HEK293 (cell line): ENCODE measurements at regions not wholly inside any gene's neighbourhood (a gene's known extent, or its start where the extent isn't known, plus 50 kb on each side); places are given as distances from the start of the nearest gene placed in this dataset.

Experiments used
- CTCF ChIA-PET: fragments of 350-600 bp; formaldehyde crosslinking; extraction: SDS; loops from one replicate; lab custom pipeline; 2021; ENCODE audit warnings: antibody characterized with exemption; lab: Yijun Ruan, JAX
- POLR2A ChIA-PET: fragments of 300-600 bp; formaldehyde crosslinking; extraction: SDS; loops from one replicate; lab custom pipeline; 2020; ENCODE audit warnings: antibody characterized with exemption, inconsistent platforms; lab: Yijun Ruan, JAX
- H3K27ac ChIP-seq: fragments of 200-500 bp; sonication (Bioruptor generic); 2 replicates; pipeline ENCODE4 v1.5.1; 2014; ENCODE audit warnings: low read depth, low read length, control low read depth, inconsistent platforms; ENCODE audit errors: extremely low read depth
- H3K36me3 ChIP-seq, 2 experiments: fragments of 200-500 bp in 1 of 2; sonication (Bioruptor generic) in 1 of 2; 1 replicate in 1 of 2; 2 replicates in 1 of 2; pipeline ENCODE4 v1.5.1; 2014 to 2017; ENCODE audit warnings: inconsistent platforms in 2 of 2, low read length in 2 of 2; ENCODE audit not compliant: control insufficient read depth in 2 of 2, insufficient read depth in 1 of 2
- H3K4me1 ChIP-seq: fragments of 200-500 bp; sonication (Bioruptor generic); 2 replicates; pipeline ENCODE4 v1.5.1; 2014; ENCODE audit warnings: mild to moderate bottlenecking, low read length, inconsistent platforms; ENCODE audit not compliant: control insufficient read depth, insufficient read depth
- H3K4me3 ChIP-seq: 2 replicates; pipeline ENCODE4 v1.5.1; 2011; ENCODE audit warnings: low read depth, mild to moderate bottlenecking, control low read depth, low read length, moderate library complexity
- H3K9me3 ChIP-seq: fragments of 200-500 bp; sonication (Bioruptor generic); 2 replicates; pipeline ENCODE4 v1.5.1; 2014; ENCODE audit warnings: low read depth, low read length, inconsistent platforms; ENCODE audit not compliant: control insufficient read depth, insufficient read depth
- GLI4 ChIP-seq: fragments of 450-650 bp; formaldehyde crosslinking; IDR thresholded peaks from 2 replicates; pipeline ENCODE4 v1.5.1; 2016; ENCODE audit warnings: missing biosample characterization, missing genetic modification characterization
- GLIS2 ChIP-seq: fragments of 450-650 bp; formaldehyde crosslinking; IDR thresholded peaks from 2 replicates; pipeline ENCODE4 v1.5.1; 2016; ENCODE audit warnings: missing biosample characterization, missing genetic modification characterization
- KLF16 ChIP-seq: fragments of 450-650 bp; formaldehyde crosslinking; IDR thresholded peaks from 2 replicates; pipeline ENCODE4 v1.5.1; 2017; ENCODE audit warnings: missing biosample characterization, missing genetic modification characterization
- OSR2 ChIP-seq: fragments of 450-650 bp; formaldehyde crosslinking; IDR thresholded peaks from 2 replicates; pipeline ENCODE4 v1.5.1; 2016; ENCODE audit warnings: missing biosample characterization, missing genetic modification characterization
- SP3 ChIP-seq: fragments of 450-650 bp; formaldehyde crosslinking; IDR thresholded peaks from 2 replicates; pipeline ENCODE4 v1.5.1; 2016; ENCODE audit warnings: missing biosample characterization, missing genetic modification characterization
- ZBTB1 ChIP-seq: fragments of 450-650 bp; formaldehyde crosslinking; IDR thresholded peaks from 2 replicates; pipeline ENCODE4 v1.5.1; 2016; ENCODE audit warnings: missing biosample characterization, missing genetic modification characterization
- ZNF169 ChIP-seq: fragments of 450-650 bp; formaldehyde crosslinking; IDR thresholded peaks from 2 replicates; pipeline ENCODE4 v1.5.1; 2016; ENCODE audit warnings: missing biosample characterization, missing genetic modification characterization
- ZNF292 ChIP-seq: fragments of 450-650 bp; formaldehyde crosslinking; IDR thresholded peaks from 2 replicates; pipeline ENCODE4 v1.5.1; 2016; ENCODE audit warnings: low read depth, missing biosample characterization, missing genetic modification characterization, borderline replicate concordance
- ZNF302 ChIP-seq: fragments of 450-650 bp; formaldehyde crosslinking; IDR thresholded peaks from 2 replicates; pipeline ENCODE4 v1.5.1; 2016; ENCODE audit warnings: missing biosample characterization, missing genetic modification characterization, low read depth
- ZNF324 ChIP-seq: fragments of 450-650 bp; formaldehyde crosslinking; IDR thresholded peaks from 2 replicates; pipeline ENCODE4 v1.5.1; 2016; ENCODE audit warnings: missing biosample characterization, missing genetic modification characterization
- ZNF335 ChIP-seq: fragments of 450-650 bp; formaldehyde crosslinking; conservative IDR thresholded peaks from 2 replicates; pipeline ENCODE4 v1.5.1; 2016; ENCODE audit warnings: missing biosample characterization, missing genetic modification characterization
- ZNF529 ChIP-seq: fragments of 450-650 bp; formaldehyde crosslinking; IDR thresholded peaks from 2 replicates; pipeline ENCODE4 v1.5.1; 2017; ENCODE audit warnings: missing genetic modification characterization, missing biosample characterization; ENCODE audit not compliant: insufficient replicate concordance
- ZNF548 ChIP-seq: fragments of 450-650 bp; formaldehyde crosslinking; IDR thresholded peaks from 2 replicates; pipeline ENCODE4 v1.5.1; 2016; ENCODE audit warnings: missing biosample characterization, missing genetic modification characterization
- ZNF623 ChIP-seq: fragments of 450-650 bp; formaldehyde crosslinking; IDR thresholded peaks from 2 replicates; pipeline ENCODE4 v1.5.1; 2016; ENCODE audit warnings: missing biosample characterization, missing genetic modification characterization
- ZNF707 ChIP-seq: fragments of 450-650 bp; formaldehyde crosslinking; IDR thresholded peaks from 2 replicates; pipeline ENCODE4 v1.5.1; 2016; ENCODE audit warnings: missing biosample characterization, missing genetic modification characterization
- ZNF768 ChIP-seq: fragments of 450-650 bp; formaldehyde crosslinking; IDR thresholded peaks from 2 replicates; pipeline ENCODE4 v1.5.1; 2018; ENCODE audit warnings: missing biosample characterization, mild to moderate bottlenecking, missing genetic modification characterization
- ZSCAN30 ChIP-seq: fragments of 450-650 bp; IDR thresholded peaks from 2 replicates; pipeline ENCODE4 v1.5.1; 2018; ENCODE audit warnings: missing biosample characterization, mild to moderate bottlenecking, missing genetic modification characterization, moderate library complexity
- TF ChIP-seq, protein P1 (sequence below): fragments of 450-650 bp; formaldehyde crosslinking; IDR thresholded peaks from 2 replicates; pipeline ENCODE4 v1.5.1; 2016; ENCODE audit warnings: missing biosample characterization, missing genetic modification characterization
- TF ChIP-seq, protein P2 (sequence below): fragments of 450-650 bp; formaldehyde crosslinking; IDR thresholded peaks from 2 replicates; pipeline ENCODE4 v1.5.1; 2016; ENCODE audit warnings: missing biosample characterization, missing genetic modification characterization
- TF ChIP-seq, protein P3 (sequence below): fragments of 450-650 bp; formaldehyde crosslinking; IDR thresholded peaks from 2 replicates; pipeline ENCODE4; 2016; ENCODE audit warnings: missing biosample characterization, missing genetic modification characterization
- TF ChIP-seq, protein P4 (sequence below): fragments of 450-650 bp; IDR thresholded peaks from 2 replicates; pipeline ENCODE4 v1.5.1; 2018; ENCODE audit warnings: missing biosample characterization, missing genetic modification characterization
- TF ChIP-seq, protein P5 (sequence below): fragments of 450-650 bp; formaldehyde crosslinking; conservative IDR thresholded peaks from 2 replicates; pipeline ENCODE4 v1.5.1; 2016; ENCODE audit warnings: low read depth, missing biosample characterization, missing genetic modification characterization
- TF ChIP-seq, protein P6 (sequence below): fragments of 450-650 bp; IDR thresholded peaks from 2 replicates; pipeline ENCODE4 v1.5.1; 2018; ENCODE audit warnings: missing biosample characterization, mild to moderate bottlenecking, missing genetic modification characterization

DNA sequence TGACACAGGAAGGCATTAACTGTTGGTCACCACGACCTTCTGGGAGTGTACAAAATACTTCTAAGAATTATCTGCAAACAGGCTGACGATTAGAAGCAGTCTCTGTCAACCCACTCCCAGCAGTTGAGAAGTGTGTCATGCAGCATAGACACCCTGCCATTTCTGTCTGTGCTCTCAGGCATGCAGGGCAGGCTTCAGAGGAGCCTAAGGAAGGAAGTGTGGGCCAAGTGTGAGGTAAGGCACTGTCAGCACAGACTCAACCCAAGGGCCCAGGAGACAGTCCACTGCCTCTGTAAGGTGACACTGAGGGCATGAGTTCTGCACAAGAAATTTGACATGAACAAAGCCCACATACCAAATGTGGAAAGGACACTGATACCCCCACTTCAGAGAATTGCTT, 109.0 kb upstream of the VIPR2 start:
- Histone ChIP-seq H3K9me3 (no peaks in the 10 kb centered on the region), H3K27ac (no peak overlapping the region), H3K4me1 (no peaks in the 10 kb centered on the region), H3K4me3 (no peak overlapping the region), H3K36me3 (no peaks in the 10 kb centered on the region)
- ChIA-PET CTCF (no interaction called here), POLR2A (no interaction called here)
- TF ChIP-seq SP3 = no peak
- TF ChIP-seq ZNF335 (tag by site-specific recombination) = no peak
- no peak for TF ChIP-seq OSR2
- TF ChIP-seq, protein P1, sequence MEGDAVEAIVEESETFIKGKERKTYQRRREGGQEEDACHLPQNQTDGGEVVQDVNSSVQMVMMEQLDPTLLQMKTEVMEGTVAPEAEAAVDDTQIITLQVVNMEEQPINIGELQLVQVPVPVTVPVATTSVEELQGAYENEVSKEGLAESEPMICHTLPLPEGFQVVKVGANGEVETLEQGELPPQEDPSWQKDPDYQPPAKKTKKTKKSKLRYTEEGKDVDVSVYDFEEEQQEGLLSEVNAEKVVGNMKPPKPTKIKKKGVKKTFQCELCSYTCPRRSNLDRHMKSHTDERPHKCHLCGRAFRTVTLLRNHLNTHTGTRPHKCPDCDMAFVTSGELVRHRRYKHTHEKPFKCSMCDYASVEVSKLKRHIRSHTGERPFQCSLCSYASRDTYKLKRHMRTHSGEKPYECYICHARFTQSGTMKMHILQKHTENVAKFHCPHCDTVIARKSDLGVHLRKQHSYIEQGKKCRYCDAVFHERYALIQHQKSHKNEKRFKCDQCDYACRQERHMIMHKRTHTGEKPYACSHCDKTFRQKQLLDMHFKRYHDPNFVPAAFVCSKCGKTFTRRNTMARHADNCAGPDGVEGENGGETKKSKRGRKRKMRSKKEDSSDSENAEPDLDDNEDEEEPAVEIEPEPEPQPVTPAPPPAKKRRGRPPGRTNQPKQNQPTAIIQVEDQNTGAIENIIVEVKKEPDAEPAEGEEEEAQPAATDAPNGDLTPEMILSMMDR (tag by site-specific recombination) = no peak

DNA sequence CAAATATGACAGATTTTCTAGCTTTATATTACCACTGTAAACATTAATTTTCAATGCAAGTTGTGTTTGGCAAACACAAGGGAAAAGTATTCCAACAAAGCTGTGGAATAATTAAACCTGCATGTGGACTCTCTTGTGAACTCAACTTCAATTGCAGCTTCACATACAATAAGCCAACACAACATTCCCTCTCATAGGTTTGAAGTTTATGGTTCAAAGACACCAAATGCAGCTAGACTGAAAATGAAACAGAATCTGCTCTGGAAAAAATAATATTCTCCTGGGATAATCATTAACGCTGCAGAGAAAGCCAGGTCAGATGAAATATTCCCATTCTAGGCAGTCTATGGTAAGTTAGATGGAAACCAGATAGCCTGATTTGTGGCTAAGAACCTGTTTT, 105.8 kb upstream of the VIPR2 start:
- POLR2A ChIA-PET = interaction anchor here (1.4 kb wide), 1 partner anchor 9 kb away, joined by 4 read pairs; no protein-coding TSS in a partner anchor
- no peaks in the 10 kb centered on the region for H3K9me3 ChIP-seq

More for the DNA sequence above, 105.8 kb upstream of the VIPR2 start:
- TF ChIP-seq ZNF324 (tag by site-specific recombination) = no peak
- TF ChIP-seq KLF16 (tag by site-specific recombination) = no peak
- no peak for TF ChIP-seq ZNF768 (tag by site-specific recombination)
- no peak for TF ChIP-seq ZNF529 (tag by site-specific recombination)
- TF ChIP-seq GLIS2 (tag by site-specific recombination) = no peak
- no peak for TF ChIP-seq ZNF548 (tag by site-specific recombination)
- TF ChIP-seq, protein P2, sequence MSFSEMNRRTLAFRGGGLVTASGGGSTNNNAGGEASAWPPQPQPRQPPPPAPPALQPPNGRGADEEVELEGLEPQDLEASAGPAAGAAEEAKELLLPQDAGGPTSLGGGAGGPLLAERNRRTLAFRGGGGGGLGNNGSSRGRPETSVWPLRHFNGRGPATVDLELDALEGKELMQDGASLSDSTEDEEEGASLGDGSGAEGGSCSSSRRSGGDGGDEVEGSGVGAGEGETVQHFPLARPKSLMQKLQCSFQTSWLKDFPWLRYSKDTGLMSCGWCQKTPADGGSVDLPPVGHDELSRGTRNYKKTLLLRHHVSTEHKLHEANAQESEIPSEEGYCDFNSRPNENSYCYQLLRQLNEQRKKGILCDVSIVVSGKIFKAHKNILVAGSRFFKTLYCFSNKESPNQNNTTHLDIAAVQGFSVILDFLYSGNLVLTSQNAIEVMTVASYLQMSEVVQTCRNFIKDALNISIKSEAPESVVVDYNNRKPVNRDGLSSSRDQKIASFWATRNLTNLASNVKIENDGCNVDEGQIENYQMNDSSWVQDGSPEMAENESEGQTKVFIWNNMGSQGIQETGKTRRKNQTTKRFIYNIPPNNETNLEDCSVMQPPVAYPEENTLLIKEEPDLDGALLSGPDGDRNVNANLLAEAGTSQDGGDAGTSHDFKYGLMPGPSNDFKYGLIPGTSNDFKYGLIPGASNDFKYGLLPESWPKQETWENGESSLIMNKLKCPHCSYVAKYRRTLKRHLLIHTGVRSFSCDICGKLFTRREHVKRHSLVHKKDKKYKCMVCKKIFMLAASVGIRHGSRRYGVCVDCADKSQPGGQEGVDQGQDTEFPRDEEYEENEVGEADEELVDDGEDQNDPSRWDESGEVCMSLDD (tag by site-specific recombination) = no peak
- TF ChIP-seq ZNF302 (tag by site-specific recombination) = no peak
- TF ChIP-seq, protein P3, sequence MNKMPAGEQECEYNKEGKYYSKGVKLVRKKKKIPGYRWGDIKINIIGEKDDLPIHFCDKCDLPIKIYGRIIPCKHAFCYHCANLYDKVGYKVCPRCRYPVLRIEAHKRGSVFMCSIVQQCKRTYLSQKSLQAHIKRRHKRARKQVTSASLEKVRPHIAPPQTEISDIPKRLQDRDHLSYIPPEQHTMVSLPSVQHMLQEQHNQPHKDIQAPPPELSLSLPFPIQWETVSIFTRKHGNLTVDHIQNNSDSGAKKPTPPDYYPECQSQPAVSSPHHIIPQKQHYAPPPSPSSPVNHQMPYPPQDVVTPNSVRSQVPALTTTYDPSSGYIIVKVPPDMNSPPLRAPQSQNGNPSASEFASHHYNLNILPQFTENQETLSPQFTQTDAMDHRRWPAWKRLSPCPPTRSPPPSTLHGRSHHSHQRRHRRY (tag by site-specific recombination) = no peak
- TF ChIP-seq, protein P4, sequence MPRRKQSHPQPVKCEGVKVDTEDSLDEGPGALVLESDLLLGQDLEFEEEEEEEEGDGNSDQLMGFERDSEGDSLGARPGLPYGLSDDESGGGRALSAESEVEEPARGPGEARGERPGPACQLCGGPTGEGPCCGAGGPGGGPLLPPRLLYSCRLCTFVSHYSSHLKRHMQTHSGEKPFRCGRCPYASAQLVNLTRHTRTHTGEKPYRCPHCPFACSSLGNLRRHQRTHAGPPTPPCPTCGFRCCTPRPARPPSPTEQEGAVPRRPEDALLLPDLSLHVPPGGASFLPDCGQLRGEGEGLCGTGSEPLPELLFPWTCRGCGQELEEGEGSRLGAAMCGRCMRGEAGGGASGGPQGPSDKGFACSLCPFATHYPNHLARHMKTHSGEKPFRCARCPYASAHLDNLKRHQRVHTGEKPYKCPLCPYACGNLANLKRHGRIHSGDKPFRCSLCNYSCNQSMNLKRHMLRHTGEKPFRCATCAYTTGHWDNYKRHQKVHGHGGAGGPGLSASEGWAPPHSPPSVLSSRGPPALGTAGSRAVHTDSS (tag by site-specific recombination) = no peak
- no peak for TF ChIP-seq ZNF707 (tag by site-specific recombination)
- TF ChIP-seq, protein P5, sequence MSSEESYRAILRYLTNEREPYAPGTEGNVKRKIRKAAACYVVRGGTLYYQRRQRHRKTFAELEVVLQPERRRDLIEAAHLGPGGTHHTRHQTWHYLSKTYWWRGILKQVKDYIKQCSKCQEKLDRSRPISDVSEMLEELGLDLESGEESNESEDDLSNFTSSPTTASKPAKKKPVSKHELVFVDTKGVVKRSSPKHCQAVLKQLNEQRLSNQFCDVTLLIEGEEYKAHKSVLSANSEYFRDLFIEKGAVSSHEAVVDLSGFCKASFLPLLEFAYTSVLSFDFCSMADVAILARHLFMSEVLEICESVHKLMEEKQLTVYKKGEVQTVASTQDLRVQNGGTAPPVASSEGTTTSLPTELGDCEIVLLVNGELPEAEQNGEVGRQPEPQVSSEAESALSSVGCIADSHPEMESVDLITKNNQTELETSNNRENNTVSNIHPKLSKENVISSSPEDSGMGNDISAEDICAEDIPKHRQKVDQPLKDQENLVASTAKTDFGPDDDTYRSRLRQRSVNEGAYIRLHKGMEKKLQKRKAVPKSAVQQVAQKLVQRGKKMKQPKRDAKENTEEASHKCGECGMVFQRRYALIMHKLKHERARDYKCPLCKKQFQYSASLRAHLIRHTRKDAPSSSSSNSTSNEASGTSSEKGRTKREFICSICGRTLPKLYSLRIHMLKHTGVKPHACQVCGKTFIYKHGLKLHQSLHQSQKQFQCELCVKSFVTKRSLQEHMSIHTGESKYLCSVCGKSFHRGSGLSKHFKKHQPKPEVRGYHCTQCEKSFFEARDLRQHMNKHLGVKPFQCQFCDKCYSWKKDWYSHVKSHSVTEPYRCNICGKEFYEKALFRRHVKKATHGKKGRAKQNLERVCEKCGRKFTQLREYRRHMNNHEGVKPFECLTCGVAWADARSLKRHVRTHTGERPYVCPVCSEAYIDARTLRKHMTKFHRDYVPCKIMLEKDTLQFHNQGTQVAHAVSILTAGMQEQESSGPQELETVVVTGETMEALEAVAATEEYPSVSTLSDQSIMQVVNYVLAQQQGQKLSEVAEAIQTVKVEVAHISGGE (tag by site-specific recombination) = no peak
- no peak for TF ChIP-seq ZSCAN30 (tag by site-specific recombination)
- TF ChIP-seq ZBTB1 = no peak
- TF ChIP-seq ZNF292 = no peak
- no peak for TF ChIP-seq GLI4 (tag by site-specific recombination)
- no peak for TF ChIP-seq ZNF169
- TF ChIP-seq ZNF623 (tag by site-specific recombination) = no peak
- TF ChIP-seq, protein P6, sequence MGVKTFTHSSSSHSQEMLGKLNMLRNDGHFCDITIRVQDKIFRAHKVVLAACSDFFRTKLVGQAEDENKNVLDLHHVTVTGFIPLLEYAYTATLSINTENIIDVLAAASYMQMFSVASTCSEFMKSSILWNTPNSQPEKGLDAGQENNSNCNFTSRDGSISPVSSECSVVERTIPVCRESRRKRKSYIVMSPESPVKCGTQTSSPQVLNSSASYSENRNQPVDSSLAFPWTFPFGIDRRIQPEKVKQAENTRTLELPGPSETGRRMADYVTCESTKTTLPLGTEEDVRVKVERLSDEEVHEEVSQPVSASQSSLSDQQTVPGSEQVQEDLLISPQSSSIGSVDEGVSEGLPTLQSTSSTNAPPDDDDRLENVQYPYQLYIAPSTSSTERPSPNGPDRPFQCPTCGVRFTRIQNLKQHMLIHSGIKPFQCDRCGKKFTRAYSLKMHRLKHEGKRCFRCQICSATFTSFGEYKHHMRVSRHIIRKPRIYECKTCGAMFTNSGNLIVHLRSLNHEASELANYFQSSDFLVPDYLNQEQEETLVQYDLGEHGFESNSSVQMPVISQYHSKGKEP (tag by site-specific recombination) = no peak
- no peaks in the 10 kb centered on the region for H3K36me3 ChIP-seq
- no peaks in the 10 kb centered on the region for H3K4me1 ChIP-seq
- no peak overlapping the region for H3K27ac ChIP-seq
- H3K4me3 ChIP-seq = no peak overlapping the region
- CTCF ChIA-PET = no interaction called here
